WTC11 (cell line): ENCODE measurements at regions not wholly inside any gene's neighbourhood (a gene's known extent, or its start where the extent isn't known, plus 50 kb on each side); places are given as distances from the start of the nearest gene placed in this dataset.

ENCODE experiments used
- ATAC-seq: fragments of 200-7000 bp; cut with Tn5 transposase; 2 replicates; pipeline ENCODE4 v1.10.0; 2021; ENCODE audit warnings: mild to moderate bottlenecking, moderate library complexity
- CTCF ChIA-PET: fragments of 300-600 bp; sonication (Branson Sonifier 250); formaldehyde crosslinking; loops from one replicate; lab custom pipeline; 2021; ENCODE audit warnings: antibody characterized with exemption; lab: Charles Lee
- POLR2A ChIA-PET: fragments of 350-600 bp; sonication (Branson Sonifier 250); formaldehyde crosslinking; loops from one replicate; lab custom pipeline; 2021; ENCODE audit warnings: antibody characterized with exemption; lab: Charles Lee
- DNase-seq: peaks from one replicate; pipeline ENCODE4 v3.0.0; 2021; ENCODE audit warnings: low spot score
- H3K27ac Mint-ChIP-seq: 2 replicates; pipeline ENCODE4 v1.8.0; 2021; ENCODE audit warnings: mixed read lengths
- H3K27me3 Mint-ChIP-seq: 2 replicates; pipeline ENCODE4 v1.8.0; 2021; ENCODE audit warnings: low read depth, mild to moderate bottlenecking, moderate library complexity, mixed read lengths
- H3K36me3 Mint-ChIP-seq: 2 replicates; pipeline ENCODE4 v1.8.0; 2021; ENCODE audit warnings: mixed read lengths
- H3K4me1 Mint-ChIP-seq: 2 replicates; pipeline ENCODE4 v1.8.0; 2022; ENCODE audit warnings: mixed read lengths
- H3K4me3 Mint-ChIP-seq: 2 replicates; pipeline ENCODE4 v1.8.0; 2021; ENCODE audit warnings: mild to moderate bottlenecking, moderate library complexity, mixed read lengths
- H3K9me3 Mint-ChIP-seq: 2 replicates; pipeline ENCODE4 v1.8.0; 2021; ENCODE audit warnings: mixed read lengths
- AFF4 ChIP-seq: sonication (generic); formaldehyde crosslinking; IDR thresholded peaks from 2 replicates; pipeline ENCODE4 v1.8.1; 2023; ENCODE audit warnings: mild to moderate bottlenecking, missing genetic modification reagents, borderline replicate concordance
- CREB1 ChIP-seq: sonication (generic); formaldehyde crosslinking; IDR thresholded peaks from 2 replicates; pipeline ENCODE4 v1.8.0; 2023; ENCODE audit warnings: mild to moderate bottlenecking, missing genetic modification reagents
- FOXP4 ChIP-seq: sonication (generic); formaldehyde crosslinking; IDR thresholded peaks from 2 replicates; pipeline ENCODE4 v1.8.0; 2022; ENCODE audit warnings: mild to moderate bottlenecking, missing genetic modification reagents
- GTF2I ChIP-seq: fragments of 250-450 bp; sonication (Bioruptor Pico); conservative IDR thresholded peaks from 2 replicates; pipeline ENCODE4 v1.4.0; 2021; ENCODE audit warnings: mild to moderate bottlenecking
- IRF2 ChIP-seq: sonication (generic); formaldehyde crosslinking; IDR thresholded peaks from 2 replicates; pipeline ENCODE4 v1.8.0; 2022; ENCODE audit warnings: low read depth, missing genetic modification reagents, borderline replicate concordance
- MLX ChIP-seq: sonication (generic); formaldehyde crosslinking; IDR thresholded peaks from 2 replicates; pipeline ENCODE4 v1.8.1; 2023; ENCODE audit warnings: mild to moderate bottlenecking, missing genetic modification reagents, moderate library complexity
- MXD4 ChIP-seq: fragments of 250-450 bp; sonication (Bioruptor Pico); IDR thresholded peaks from 2 replicates; pipeline ENCODE4 v1.8.0; 2021; ENCODE audit warnings: mild to moderate bottlenecking, moderate library complexity, borderline replicate concordance
- PRDM15 ChIP-seq: sonication (generic); formaldehyde crosslinking; IDR thresholded peaks from 2 replicates; pipeline ENCODE4 v1.8.0; 2022; ENCODE audit warnings: missing genetic modification reagents
- SMAD4 ChIP-seq: sonication (generic); formaldehyde crosslinking; IDR thresholded peaks from 2 replicates; pipeline ENCODE4 v1.8.0; 2022; ENCODE audit warnings: mild to moderate bottlenecking, missing genetic modification reagents
- TEAD1 ChIP-seq: sonication (generic); formaldehyde crosslinking; IDR thresholded peaks from 2 replicates; pipeline ENCODE4 v1.8.0; 2022; ENCODE audit warnings: mild to moderate bottlenecking, missing genetic modification reagents
- ZNF281 ChIP-seq: sonication (generic); formaldehyde crosslinking; IDR thresholded peaks from 2 replicates; pipeline ENCODE4 v1.8.0; 2023; ENCODE audit warnings: mild to moderate bottlenecking, missing genetic modification reagents

- peaks cover 29% of the 10 kb centered on the region for H3K4me1 Mint-ChIP-seq
- no peaks in the 10 kb centered on the region for H3K36me3 Mint-ChIP-seq
- TF ChIP-seq FOXP4 = no peak
- no peak for TF ChIP-seq PRDM15
- TF ChIP-seq MLX = no peak
- TF ChIP-seq IRF2 (CRISPR knock-in tag) = no peak
- no peak overlapping the region for H3K4me3 Mint-ChIP-seq
- ChIA-PET CTCF (interaction anchor here (0.8 to 0.9 kb wide), 2 partner anchors 23 to 382 kb away, joined by 3 read pairs; partner anchors contain the start of gene PCSK2), POLR2A (no interaction called here)
- no peak overlapping the region for H3K27ac Mint-ChIP-seq
- no peak for DNase-seq
- H3K9me3 Mint-ChIP-seq = no peaks in the 10 kb centered on the region
- ATAC-seq = no peak
- H3K27me3 Mint-ChIP-seq = peaks cover 7% of the 10 kb centered on the region; the same call in 1 of the 2 replicates
Observed at GRCh38 chr20:16844406-16844805, 96.2 kb downstream of the OTOR start.

GRCh38 chr20:16846006-16846405, 97.8 kb downstream of the OTOR start:
- no peak overlapping the region for H3K27ac Mint-ChIP-seq
- ChIA-PET CTCF (interaction anchor here (0.8 to 1.2 kb wide), 2 partner anchors 24 to 25 kb away, joined by 3 read pairs; no protein-coding TSS in a partner anchor), POLR2A (no interaction called here)

More at GRCh38 chr20:16846006-16846405, 97.8 kb downstream of the OTOR start:
- Mint-ChIP-seq H3K36me3 (no peaks in the 10 kb centered on the region), H3K9me3 (no peaks in the 10 kb centered on the region), H3K4me3 (no peak overlapping the region), H3K27me3 (peaks cover 7% of the 10 kb centered on the region; the same call in 1 of the 2 replicates), H3K4me1 (peaks cover 33% of the 10 kb centered on the region)
- DNase-seq (no peak), ATAC-seq (no peak)
- TF ChIP-seq TEAD1 (CRISPR knock-in tag) = no peak
- no peak for TF ChIP-seq ZNF281
- TF ChIP-seq AFF4 (CRISPR knock-in tag) = no peak
- TF ChIP-seq SMAD4 (CRISPR knock-in tag) = no peak
- TF ChIP-seq GTF2I (CRISPR knock-in tag) = no peak
- TF ChIP-seq MXD4 (CRISPR knock-in tag) = no peak
- no peak for TF ChIP-seq CREB1
